Spinal cord (tissue), 9 donors: ENCODE measurements at regions not wholly inside any gene's neighbourhood (a gene's known extent, or its start where the extent isn't known, plus 50 kb on each side); places are given as distances from the start of the nearest gene placed in this dataset.

ENCODE experiments used
- DNase-seq, 6 donors: peaks; one replicate each; pipeline versions ENCODE4 v3.0.0 to v3.0.0-alpha.2; 2013 to 2015; ENCODE audit warnings: low spot score in 6 of 6, low read depth in 4 of 6
- H3K27ac ChIP-seq: one replicate; pipeline ENCODE4 v1.5.1; 2013; ENCODE audit warnings: low read depth, low read length, control low read depth
- H3K27me3 ChIP-seq: one replicate; pipeline ENCODE4 v1.6.1; 2013; ENCODE audit warnings: low read length; ENCODE audit not compliant: control insufficient read depth, insufficient read depth
- H3K36me3 ChIP-seq: one replicate; pipeline ENCODE4 v1.6.1; 2013; ENCODE audit warnings: low read length; ENCODE audit not compliant: control insufficient read depth, insufficient read depth
- H3K4me1 ChIP-seq: one replicate; pipeline ENCODE4 v1.6.1; 2013; ENCODE audit warnings: low read length; ENCODE audit not compliant: control insufficient read depth, insufficient read depth
- H3K4me3 ChIP-seq: one replicate; pipeline ENCODE4 v1.5.1; 2013; ENCODE audit warnings: low read depth, low read length, control low read depth
- H3K9me3 ChIP-seq: one replicate; pipeline ENCODE4 v1.6.1; 2013; ENCODE audit warnings: low read length; ENCODE audit not compliant: control insufficient read depth, insufficient read depth
- WGBS: methylation state at CpG from one replicate; pipeline ENCODE4 v1.1.5; 2013; ENCODE audit warnings: missing lambda C conversion rate; ENCODE audit not compliant: insufficient coverage; 5-methylcytosine and 5-hydroxymethylcytosine counted together
- donor health status: healthy.

DNA sequence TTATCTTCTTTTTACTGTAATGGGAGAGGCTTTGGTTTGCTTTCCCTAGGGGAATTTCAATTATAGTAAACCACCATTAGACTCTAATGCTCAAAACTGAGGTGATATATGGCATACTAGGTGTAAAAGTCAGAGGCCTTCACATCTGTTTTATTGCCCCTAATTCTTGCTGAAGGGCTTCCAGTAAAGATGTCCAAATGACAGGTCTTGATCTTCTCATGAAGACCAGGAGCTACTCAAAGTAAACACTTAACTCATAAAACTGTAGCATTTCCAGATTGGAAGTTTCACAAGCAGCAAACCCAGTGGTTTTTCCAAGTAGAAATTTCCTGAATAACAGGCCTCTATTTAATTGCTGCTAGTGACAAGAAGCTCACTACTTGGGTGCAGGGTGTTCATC, 286.8 kb downstream of the RBM43 start:
- Histone ChIP-seq H3K27ac (no peak overlapping the region), H3K9me3 (no peaks in the 10 kb centered on the region), H3K27me3 (no peaks in the 10 kb centered on the region), H3K4me3 (no peak overlapping the region), H3K36me3 (no peaks in the 10 kb centered on the region), H3K4me1 (no peaks in the 10 kb centered on the region)
- DNase-seq: no peak

- H3K4me1 ChIP-seq: no peaks in the 10 kb centered on the region
- H3K36me3 ChIP-seq: no peaks in the 10 kb centered on the region
- no CpG with 5 or more reads among the region's 1 CpG for WGBS
- H3K27me3 ChIP-seq: no peaks in the 10 kb centered on the region
- H3K9me3 ChIP-seq: no peaks in the 10 kb centered on the region
- DNase-seq: no peak
- no peak overlapping the region for H3K4me3 ChIP-seq
- H3K27ac ChIP-seq: no peak overlapping the region
Observed at GRCh38 chr2:150974234-150974633, 287.4 kb downstream of the RBM43 start.

DNA sequence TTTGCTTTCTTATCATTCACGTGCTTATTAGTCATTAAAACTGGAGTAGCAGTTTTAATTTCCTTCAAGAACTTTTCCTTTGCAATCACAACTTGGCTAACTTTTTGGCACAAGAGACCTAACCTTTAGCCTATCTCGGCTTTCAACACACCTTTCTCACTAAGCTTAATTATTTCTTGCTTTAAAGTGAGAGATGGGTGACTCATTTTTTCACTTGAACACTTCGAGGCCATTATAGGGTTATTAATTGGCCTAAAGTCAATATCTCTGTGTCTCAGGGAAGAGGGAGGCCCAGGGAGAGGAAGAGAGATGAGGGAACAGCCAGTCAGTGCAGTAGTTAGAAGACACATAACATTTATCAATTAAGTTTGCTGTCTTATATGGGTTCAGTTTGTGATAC, 289.8 kb downstream of the RBM43 start:
- WGBS: 100% methylated on average over 1 of the region's 3 CpGs
- H3K4me1 ChIP-seq: no peaks in the 10 kb centered on the region
- DNase-seq: no peak
- H3K36me3 ChIP-seq: no peaks in the 10 kb centered on the region
- H3K27ac ChIP-seq: no peak overlapping the region
- no peaks in the 10 kb centered on the region for H3K9me3 ChIP-seq
- H3K4me3 ChIP-seq: no peak overlapping the region
- no peaks in the 10 kb centered on the region for H3K27me3 ChIP-seq

DNA sequence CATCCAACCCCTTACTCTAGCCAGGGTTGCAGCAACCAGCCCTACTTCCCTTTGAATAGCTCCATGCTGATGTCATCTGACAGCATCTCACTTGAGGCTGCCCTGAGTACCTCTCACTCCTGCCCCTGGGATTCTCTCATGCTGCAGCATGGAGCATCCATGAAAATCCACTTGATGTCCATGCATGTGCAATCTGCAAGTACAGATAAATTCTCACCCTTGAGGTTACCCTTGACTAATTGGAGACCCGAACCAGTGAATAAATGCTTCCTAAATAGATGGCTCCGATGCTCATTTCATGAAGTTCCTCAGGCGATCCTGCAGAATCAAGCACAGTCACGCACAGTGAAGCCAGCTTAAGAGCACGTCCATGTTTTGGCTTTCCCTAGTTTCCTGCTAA, 298.3 kb downstream of the RBM43 start:
- DNase-seq: no peak
- Histone ChIP-seq H3K36me3 (no peaks in the 10 kb centered on the region), H3K4me3 (no peak overlapping the region), H3K9me3 (peaks cover 1% of the 10 kb centered on the region), H3K4me1 (no peaks in the 10 kb centered on the region), H3K27me3 (no peaks in the 10 kb centered on the region), H3K27ac (no peak overlapping the region)
- WGBS: 66% methylated on average over 5 of the region's 5 CpGs

DNA sequence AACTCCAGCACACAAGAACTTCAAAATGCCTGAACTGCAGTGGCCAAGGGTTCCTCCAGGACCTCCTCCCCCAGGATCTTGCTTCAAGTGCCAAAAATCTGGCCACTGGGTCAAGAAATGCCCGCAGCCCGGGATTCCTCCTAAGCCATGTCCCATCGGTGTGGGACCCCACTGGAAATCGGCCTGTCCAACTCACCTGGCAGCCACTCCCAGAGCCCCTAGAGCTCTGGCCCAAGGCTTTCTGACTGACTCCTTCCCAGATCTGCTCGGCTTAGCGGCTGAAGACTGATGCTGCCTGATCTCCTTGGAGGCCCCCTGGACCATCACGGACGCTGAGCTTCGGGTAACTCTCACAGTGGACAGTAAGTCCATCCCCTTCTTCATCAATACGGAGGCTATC, 306.4 kb downstream of the RBM43 start:
- H3K9me3 ChIP-seq: no peaks in the 10 kb centered on the region
- no peaks in the 10 kb centered on the region for H3K4me1 ChIP-seq
- no peak overlapping the region for H3K4me3 ChIP-seq
- H3K36me3 ChIP-seq: no peaks in the 10 kb centered on the region
- 81% methylated on average over 10 of the region's 10 CpGs for WGBS
- DNase-seq: no peak
- no peaks in the 10 kb centered on the region for H3K27me3 ChIP-seq
- H3K27ac ChIP-seq: no peak overlapping the region

- no peak for DNase-seq
- Histone ChIP-seq H3K4me1 (no peaks in the 10 kb centered on the region), H3K4me3 (no peak overlapping the region), H3K27ac (no peak overlapping the region), H3K36me3 (no peaks in the 10 kb centered on the region), H3K27me3 (no peaks in the 10 kb centered on the region), H3K9me3 (no peaks in the 10 kb centered on the region)
Observed at GRCh38 chr2:150946831-150947230, 314.8 kb downstream of the RBM43 start.

GRCh38 chr2:150944315-150944714, 317.3 kb downstream of the RBM43 start:
- H3K4me3 ChIP-seq: no peak overlapping the region
- H3K27me3 ChIP-seq: no peaks in the 10 kb centered on the region
- no CpG with 5 or more reads among the region's 1 CpG for WGBS
- H3K9me3 ChIP-seq: no peaks in the 10 kb centered on the region
- H3K36me3 ChIP-seq: no peaks in the 10 kb centered on the region
- no peak overlapping the region for H3K27ac ChIP-seq
- no peaks in the 10 kb centered on the region for H3K4me1 ChIP-seq
- no peak for DNase-seq

DNA sequence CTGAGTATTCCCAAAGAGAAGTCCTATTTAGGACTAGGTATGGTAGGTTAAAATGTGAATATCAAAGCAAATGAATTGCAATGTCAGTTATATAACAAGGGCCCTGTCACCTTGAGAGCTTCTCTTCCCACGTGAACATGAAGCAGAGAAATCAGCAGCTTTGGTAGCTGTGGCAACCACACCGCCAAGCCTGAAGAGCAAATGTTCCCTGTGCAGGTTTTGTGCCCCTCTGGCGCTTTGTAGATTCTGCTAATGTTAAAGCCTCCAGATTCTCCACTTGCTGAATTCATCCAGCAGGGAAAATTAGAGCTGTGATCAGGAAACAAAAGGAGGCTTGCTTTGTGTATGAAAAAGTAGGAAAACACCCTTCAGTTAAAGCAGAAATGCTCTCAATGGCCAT, 322.6 kb downstream of the RBM43 start:
- 45% methylated on average over 2 of the region's 3 CpGs for whole genome bisulfite sequencing
- Histone ChIP-seq H3K4me3 (no peak overlapping the region), H3K36me3 (no peaks in the 10 kb centered on the region), H3K4me1 (no peaks in the 10 kb centered on the region), H3K27me3 (no peaks in the 10 kb centered on the region), H3K9me3 (no peaks in the 10 kb centered on the region), H3K27ac (no peak overlapping the region)
- peak in 2 of 6 donors; percentile 36 to 71 for DNase-seq

- Histone ChIP-seq H3K36me3 (no peaks in the 10 kb centered on the region), H3K4me3 (no peak overlapping the region), H3K27ac (no peak overlapping the region), H3K27me3 (no peaks in the 10 kb centered on the region), H3K9me3 (no peaks in the 10 kb centered on the region), H3K4me1 (no peaks in the 10 kb centered on the region)
- no CpG with 5 or more reads among the region's 4 CpGs for WGBS
- no peak for DNase-seq
Observed at GRCh38 chr2:150938527-150938926, 323.1 kb downstream of the RBM43 start.

DNA sequence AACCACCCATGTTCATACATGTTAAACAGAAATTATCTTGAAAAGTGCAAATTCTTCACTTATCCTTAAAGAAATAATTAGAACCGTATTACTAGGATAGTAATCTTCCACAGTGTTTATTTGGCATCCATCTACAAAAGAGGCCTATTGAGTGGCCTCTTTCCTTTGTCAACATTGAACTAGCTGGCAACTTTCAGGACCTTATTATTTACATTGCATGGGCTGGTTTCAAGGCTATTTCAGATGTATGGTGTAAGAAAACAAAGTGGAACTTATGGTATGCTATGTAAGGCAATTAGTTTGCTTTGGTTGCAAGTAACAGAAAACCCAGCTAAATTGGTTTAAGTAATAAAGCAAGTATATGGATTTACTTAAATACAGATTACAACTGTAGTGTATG, 324.6 kb downstream of the RBM43 start:
- no peaks in the 10 kb centered on the region for H3K9me3 ChIP-seq
- H3K4me1 ChIP-seq: no peaks in the 10 kb centered on the region
- no peak overlapping the region for H3K27ac ChIP-seq
- H3K4me3 ChIP-seq: no peak overlapping the region
- H3K27me3 ChIP-seq: no peaks in the 10 kb centered on the region
- no CpG with 5 or more reads among the region's 1 CpG for WGBS
- no peak for DNase-seq
- no peaks in the 10 kb centered on the region for H3K36me3 ChIP-seq

DNA sequence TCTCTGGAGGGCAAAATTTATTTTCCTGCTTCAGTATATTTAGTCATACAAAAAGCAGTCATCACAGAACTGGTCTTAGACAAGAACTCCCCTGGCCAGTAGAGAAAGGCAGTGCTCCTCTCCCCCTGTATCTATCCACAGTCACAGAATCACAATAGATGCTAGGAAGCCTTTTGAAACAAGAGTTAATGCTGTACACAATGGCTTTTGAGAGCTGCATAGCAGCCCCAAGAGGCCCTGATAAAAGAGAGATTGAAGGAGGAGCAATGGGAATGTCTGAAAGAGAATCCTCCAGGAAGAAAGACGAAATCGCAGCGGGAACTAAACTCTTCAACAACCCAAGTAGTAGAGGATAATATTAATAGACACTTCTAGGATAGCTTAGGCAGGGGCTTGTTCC, 330.2 kb downstream of the RBM43 start:
- H3K27ac ChIP-seq: no peak overlapping the region
- no peaks in the 10 kb centered on the region for H3K27me3 ChIP-seq
- no peaks in the 10 kb centered on the region for H3K36me3 ChIP-seq
- no peak overlapping the region for H3K4me3 ChIP-seq
- H3K9me3 ChIP-seq: no peaks in the 10 kb centered on the region
- WGBS: no CpG with 5 or more reads among the region's 3 CpGs
- no peaks in the 10 kb centered on the region for H3K4me1 ChIP-seq
- no peak for DNase-seq
